H1 (cell line): ENCODE measurements at regions not wholly inside any gene's neighbourhood (a gene's known extent, or its start where the extent isn't known, plus 50 kb on each side); places are given as distances from the start of the nearest gene placed in this dataset.

Source experiments
- CTCF ChIA-PET: fragments of 300-600 bp; sonication (Branson Sonifier 250); formaldehyde crosslinking; loops from one replicate; lab custom pipeline; 2021; ENCODE audit not compliant: partially characterized antibody; lab: Charles Lee
- POLR2A ChIA-PET: fragments of 300-600 bp; sonication (Branson Sonifier 250); formaldehyde crosslinking; loops from one replicate; lab custom pipeline; 2021; ENCODE audit warnings: inconsistent platforms; ENCODE audit not compliant: partially characterized antibody; lab: Charles Lee
- DNase-seq, 2 experiments: peaks; one replicate each; pipeline versions ENCODE4 v3.0.0 to v3.0.0-alpha.2; 2010 to 2022; ENCODE audit warnings: low spot score in 2 of 2, low read depth in 1 of 2, mixed read lengths in 1 of 2
- FAIRE-seq: peaks from 2 replicates; lab custom pipeline; 2011; peaks lifted over from hg19 to GRCh38; lab: Jason Lieb, UNC
- H2AFZ ChIP-seq: 2 replicates; pipeline ENCODE4 v1.8.1; 2012; ENCODE audit warnings: low read length, inconsistent platforms
- H2AK5ac ChIP-seq: 2 replicates; pipeline ENCODE4 v1.6.1; 2013; ENCODE audit warnings: low read depth, low read length
- H2BK120ac ChIP-seq: replicated peaks from 2 replicates; pipeline ENCODE3; 2013; ENCODE audit warnings: low read depth, low read length, inconsistent platforms
- H2BK12ac ChIP-seq: 2 replicates; pipeline ENCODE4 v1.6.1; 2013; ENCODE audit warnings: low read depth, low read length
- H2BK15ac ChIP-seq: 2 replicates; pipeline ENCODE4 v1.6.1; 2013; ENCODE audit warnings: low read length
- H2BK20ac ChIP-seq: 2 replicates; pipeline ENCODE4 v1.6.1; 2013; ENCODE audit warnings: low read length
- H2BK5ac ChIP-seq: 2 replicates; pipeline ENCODE4 v1.6.1; 2013; ENCODE audit warnings: low read depth, low read length
- H3K14ac ChIP-seq: 2 replicates; pipeline ENCODE4 v1.6.1; 2013; ENCODE audit warnings: inconsistent platforms; ENCODE audit not compliant: insufficient read length
- H3K18ac ChIP-seq: 2 replicates; pipeline ENCODE4 v1.6.1; 2013; ENCODE audit warnings: low read length; ENCODE audit errors: extremely low read depth
- H3K23ac ChIP-seq: 2 replicates; pipeline ENCODE4 v1.6.1; 2013; ENCODE audit warnings: inconsistent platforms; ENCODE audit not compliant: insufficient read length
- H3K23me2 ChIP-seq: 2 replicates; pipeline ENCODE4 v1.6.1; 2013; ENCODE audit warnings: low read depth, low read length
- H3K27ac ChIP-seq: 2 replicates; pipeline ENCODE4 v1.6.1; 2011; ENCODE audit warnings: low read depth, low read length, inconsistent platforms
- H3K27me3 ChIP-seq, 4 experiments: replicated peaks in 1 of 4; 1 replicate in 1 of 4; 2 replicates in 3 of 4; pipeline versions ENCODE4 v1.6.1 to v1.8.1; 2011 to 2013; ENCODE audit warnings: low read length in 3 of 4, mild to moderate bottlenecking in 3 of 4, inconsistent platforms in 2 of 4, mixed read lengths in 2 of 4, moderate library complexity in 1 of 4; ENCODE audit not compliant: control insufficient read depth in 3 of 4, insufficient read depth in 3 of 4; ENCODE audit errors: extremely low read depth in 1 of 4
- H3K36me3 ChIP-seq, 4 experiments: 2 replicates each; pipeline versions ENCODE4 v1.6.1 to v1.8.1; 2011 to 2013; ENCODE audit warnings: mild to moderate bottlenecking in 4 of 4, low read length in 3 of 4, moderate library complexity in 2 of 4, control low read depth in 1 of 4, inconsistent platforms in 1 of 4; ENCODE audit not compliant: insufficient read depth in 4 of 4, control insufficient read depth in 2 of 4
- H3K4ac ChIP-seq: replicated peaks from 2 replicates; pipeline ENCODE3; 2013; ENCODE audit warnings: low read length, low read depth, mixed read lengths, inconsistent platforms; ENCODE audit not compliant: insufficient read length
- H3K4me1 ChIP-seq, 4 experiments: replicated peaks in 1 of 4; 1 replicate in 1 of 4; 2 replicates in 3 of 4; pipeline versions ENCODE4 v1.6.1 to v1.8.1; 2011 to 2013; ENCODE audit warnings: low read length in 3 of 4, inconsistent platforms in 2 of 4, mixed read lengths in 1 of 4; ENCODE audit not compliant: insufficient read depth in 4 of 4, control insufficient read depth in 3 of 4
- H3K4me2 ChIP-seq, 2 experiments: 2 replicates each; pipeline versions ENCODE4 v1.6.1 to v1.8.1; 2011 to 2013; ENCODE audit warnings: low read depth in 2 of 2, low read length in 2 of 2, control low read depth in 1 of 2, inconsistent platforms in 1 of 2, mild to moderate bottlenecking in 1 of 2; ENCODE audit not compliant: insufficient read depth in 1 of 2
- H3K4me3 ChIP-seq, 4 experiments: fragments of 200-600, 300-600 bp in 1 of 4; sonication (generic), shearing (Covaris generic), sonication (Bioruptor Twin) in 1 of 4; 2 replicates each; pipeline versions ENCODE4 v1.5.1 to v1.8.1; 2011 to 2016; ENCODE audit warnings: low read length in 4 of 4, low read depth in 3 of 4, control low read depth in 2 of 4, inconsistent platforms in 2 of 4, mild to moderate bottlenecking in 2 of 4, mixed read lengths in 1 of 4, moderate library complexity in 1 of 4; ENCODE audit not compliant: insufficient read depth in 2 of 4; ENCODE audit errors: extremely low read depth in 1 of 4
- H3K56ac ChIP-seq: replicated peaks from 2 replicates; pipeline ENCODE3; 2013; ENCODE audit warnings: low read depth, mild to moderate bottlenecking, mixed read lengths, low read length, inconsistent platforms; ENCODE audit not compliant: insufficient read length
- H3K79me1 ChIP-seq: 2 replicates; pipeline ENCODE4 v1.6.1; 2013; ENCODE audit warnings: low read depth, low read length, control low read depth
- H3K79me2 ChIP-seq, 2 experiments: 2 replicates each; pipeline versions ENCODE4 v1.6.1 to v1.8.1; 2012 to 2013; ENCODE audit warnings: low read length in 2 of 2, mild to moderate bottlenecking in 2 of 2, inconsistent platforms in 1 of 2; ENCODE audit not compliant: insufficient read depth in 2 of 2, control insufficient read depth in 1 of 2
- H3K9ac ChIP-seq, 4 experiments: replicated peaks in 1 of 4; 1 replicate in 1 of 4; 2 replicates in 3 of 4; pipeline versions ENCODE4 v1.6.1 to v1.8.1; 2011 to 2013; ENCODE audit warnings: low read depth in 3 of 4, low read length in 3 of 4, control low read depth in 2 of 4, mild to moderate bottlenecking in 2 of 4, moderate library complexity in 2 of 4, inconsistent platforms in 1 of 4; ENCODE audit errors: extremely low read depth in 1 of 4
- H3K9me3 ChIP-seq, 2 experiments: 2 replicates each; pipeline versions ENCODE4 v1.6.1 to v1.8.1; 2012 to 2013; ENCODE audit warnings: mild to moderate bottlenecking in 2 of 2, moderate library complexity in 2 of 2, control low read depth in 1 of 2, inconsistent platforms in 1 of 2, low read depth in 1 of 2, low read length in 1 of 2, mixed read lengths in 1 of 2; ENCODE audit not compliant: insufficient read depth in 2 of 2
- H4K20me1 ChIP-seq, 2 experiments: replicated peaks in 1 of 2; 2 replicates each; pipeline versions ENCODE3 to v1.8.1; 2011 to 2013; ENCODE audit warnings: inconsistent platforms in 2 of 2, low read length in 2 of 2, mild to moderate bottlenecking in 1 of 2; ENCODE audit not compliant: insufficient read depth in 2 of 2, control insufficient read depth in 1 of 2
- H4K5ac ChIP-seq: 2 replicates; pipeline ENCODE4 v1.6.1; 2013; ENCODE audit warnings: low read length, low read depth, mixed read lengths, inconsistent platforms; ENCODE audit not compliant: insufficient read length
- H4K8ac ChIP-seq: 2 replicates; pipeline ENCODE4 v1.8.0; 2013; ENCODE audit warnings: mild to moderate bottlenecking, moderate library complexity, low read length, inconsistent platforms; ENCODE audit not compliant: insufficient read depth; ENCODE audit errors: extremely low read depth
- H4K91ac ChIP-seq: replicated peaks from 2 replicates; pipeline ENCODE3; 2013; ENCODE audit warnings: low read length, mixed read lengths, inconsistent platforms; ENCODE audit not compliant: insufficient read length
- GABPA ChIP-seq: IDR thresholded peaks from 2 replicates; pipeline ENCODE4 v1.6.1; 2011; ENCODE audit warnings: mild to moderate bottlenecking, low read length, moderate library complexity, borderline replicate concordance; ENCODE audit not compliant: insufficient read depth
- NANOG ChIP-seq: IDR thresholded peaks from 2 replicates; pipeline ENCODE4 v1.6.1; 2011; ENCODE audit warnings: low read length, low read depth, mild to moderate bottlenecking, inconsistent platforms; ENCODE audit not compliant: insufficient read depth, poor library complexity, severe bottlenecking
- NRF1 ChIP-seq: IDR thresholded peaks from 2 replicates; pipeline ENCODE4 v1.6.1; 2011; ENCODE audit warnings: mild to moderate bottlenecking, low read depth, low read length, improper control_type of control experiment
- POLR2A ChIP-seq, 2 experiments: IDR thresholded peaks; 1 replicate in 1 of 2; 2 replicates in 1 of 2; pipeline ENCODE4 v1.6.1; 2011; ENCODE audit warnings: low read depth in 2 of 2, low read length in 2 of 2, mild to moderate bottlenecking in 2 of 2; ENCODE audit errors: control extremely low read depth in 1 of 2
- RXRA ChIP-seq: IDR thresholded peaks from 2 replicates; pipeline ENCODE4 v1.6.1; 2011; ENCODE audit warnings: low read depth, mild to moderate bottlenecking, low read length, moderate library complexity; ENCODE audit not compliant: insufficient read depth
- SUZ12 ChIP-seq: fragments of 200-600 bp; sonication (generic); IDR thresholded peaks from 2 replicates; pipeline ENCODE4 v1.6.1; 2012; ENCODE audit warnings: mild to moderate bottlenecking, inconsistent platforms, low read length, moderate library complexity, mixed read lengths
- WGBS, 2 experiments: shearing (Covaris generic) in 1 of 2; methylation state at CpG; one replicate each; pipeline versions ENCODE4 v1.1.6 to v1.1.7; 2013 to 2015; ENCODE audit warnings: low lambda C conversion rate in 2 of 2, mixed read lengths in 2 of 2, inconsistent platforms in 1 of 2, low coverage in 1 of 2, missing lambda C conversion rate in 1 of 2; ENCODE audit not compliant: insufficient replicate concordance in 2 of 2, insufficient coverage in 1 of 2, insufficient read length in 1 of 2; ENCODE audit errors: extremely low coverage in 1 of 2, missing lambda C conversion rate in 1 of 2; 5-methylcytosine and 5-hydroxymethylcytosine counted together

- H3K9ac ChIP-seq, result no peak overlapping the region
- H3K4me2 ChIP-seq, result no peak overlapping the region
- H4K5ac ChIP-seq, result no peak overlapping the region
- H2AFZ ChIP-seq, result no peak overlapping the region
- no peak overlapping the region for H2AK5ac ChIP-seq
- H3K23me2 ChIP-seq, result no peaks in the 10 kb centered on the region
- FAIRE-seq (no peak), DNase-seq (no peak)
- H3K79me2 ChIP-seq, result no peaks in the 10 kb centered on the region
- H4K20me1 ChIP-seq, result no peaks in the 10 kb centered on the region
- no peak overlapping the region for H3K18ac ChIP-seq
- no peak overlapping the region for H3K27ac ChIP-seq
- H3K4me1 ChIP-seq, result peaks cover 0 to 4% (median 0%) of the 10 kb centered on the region in 4 experiments; a peak in 1 of 7 replicates
- no peak overlapping the region for H4K91ac ChIP-seq
- no peak overlapping the region for H3K56ac ChIP-seq
- no peak overlapping the region for H2BK15ac ChIP-seq
- no peaks in the 10 kb centered on the region for H3K36me3 ChIP-seq
- H2BK20ac ChIP-seq, result no peak overlapping the region
- TF ChIP-seq GABPA (no peak), SUZ12 (no peak), POLR2A (IDR thresholded peaks at IDR 0.05; ENCODE audit: control extremely low read depth in 1 of 2, low read depth in 2 of 2, low read length in 2 of 2) (no peak), RXRA (no peak), NANOG (no peak), NRF1 (no peak)
- H2BK5ac ChIP-seq, result no peak overlapping the region
- no peak overlapping the region for H3K14ac ChIP-seq
- no peak overlapping the region for H3K23ac ChIP-seq
- WGBS, 2 experiments, result 87% methylated on average over 7 of the region's 7 CpGs; no CpG with 5 or more reads in 1 of the 2 experiments
- no peak overlapping the region for H2BK12ac ChIP-seq
- ChIA-PET CTCF (interaction anchor here (1.6 kb wide), 1 partner anchor 19 kb away, joined by 3 read pairs; no protein-coding TSS in a partner anchor), POLR2A (interaction anchor here (1.2 kb wide), 1 partner anchor 94 kb away, joined by 3 read pairs; no protein-coding TSS in a partner anchor)
- no peaks in the 10 kb centered on the region for H3K9me3 ChIP-seq
- no peak overlapping the region for H4K8ac ChIP-seq
- no peaks in the 10 kb centered on the region for H3K79me1 ChIP-seq
- no peak overlapping the region for H3K4ac ChIP-seq
- H2BK120ac ChIP-seq, result no peak overlapping the region
- no peaks in the 10 kb centered on the region for H3K27me3 ChIP-seq
- no peak overlapping the region for H3K4me3 ChIP-seq
Observed at GRCh38 chr10:60461688-60462087, 72.0 kb upstream of the ANK3 start.
